Suprapubic skin (tissue), 4 donors: ENCODE measurements at regions not wholly inside any gene's neighbourhood (a gene's known extent, or its start where the extent isn't known, plus 50 kb on each side); places are given as distances from the start of the nearest gene placed in this dataset.
"Not testable (repeated sequence)": the region's sequence is repeated elsewhere in the genome, so short reads cannot be mapped to it uniquely, and the experiment has no call there.

Experiments used
- EP300 ChIP-seq: sonication (generic); formaldehyde crosslinking; IDR thresholded peaks from one replicate; pipeline ENCODE4 v1.6.1; 2017; ENCODE audit warnings: antibody characterized with exemption
- POLR2A ChIP-seq, 2 donors: fragments of 450-650 bp; IDR thresholded peaks; one replicate each; pipeline ENCODE4 v1.6.1; 2017; ENCODE audit warnings: antibody characterized with exemption in 2 of 2, mild to moderate bottlenecking in 2 of 2, moderate library complexity in 2 of 2
- POLR2AphosphoS5 ChIP-seq, 3 donors: sonication (generic); formaldehyde crosslinking; IDR thresholded peaks; one replicate each; pipeline ENCODE4 v1.6.1; 2017; ENCODE audit warnings: antibody characterized with exemption in 3 of 3
- TF ChIP-seq, protein P1 (sequence below), 2 donors: fragments of 200-600 bp in 1 of 2; fragments of 450-650 bp in 1 of 2; sonication (generic) in 1 of 2; IDR thresholded peaks; one replicate each; pipeline ENCODE4 v1.5.1; 2016 to 2019; ENCODE audit warnings: antibody characterized with exemption in 2 of 2, mild to moderate bottlenecking in 1 of 2, moderate library complexity in 1 of 2

DNA sequence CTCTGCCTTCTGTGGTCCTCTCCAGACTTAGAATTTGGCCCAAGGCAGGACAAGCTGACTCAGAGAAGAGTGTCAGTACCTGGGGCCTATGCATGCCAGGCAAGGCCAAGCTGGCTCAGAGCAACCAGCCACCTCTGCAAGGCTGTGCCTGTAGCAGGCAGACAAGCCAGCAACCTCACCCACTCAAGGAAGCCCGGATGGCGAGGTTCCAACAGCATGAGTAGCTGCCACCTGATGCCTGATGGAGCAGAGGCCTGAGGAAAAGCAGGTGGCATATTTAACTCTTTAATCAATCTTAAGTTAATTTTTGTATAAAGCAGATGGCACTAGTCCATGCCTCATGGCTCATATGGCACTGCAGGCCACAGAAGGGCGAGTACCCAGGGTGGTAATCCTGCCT, 3595.8 kb upstream of the OR11H1 start:
- not testable (repeated sequence) for TF ChIP-seq POLR2AphosphoS5 (IDR thresholded peaks at IDR 0.05); POLR2A (IDR thresholded peaks at IDR 0.05); EP300
- TF ChIP-seq, protein P1, sequence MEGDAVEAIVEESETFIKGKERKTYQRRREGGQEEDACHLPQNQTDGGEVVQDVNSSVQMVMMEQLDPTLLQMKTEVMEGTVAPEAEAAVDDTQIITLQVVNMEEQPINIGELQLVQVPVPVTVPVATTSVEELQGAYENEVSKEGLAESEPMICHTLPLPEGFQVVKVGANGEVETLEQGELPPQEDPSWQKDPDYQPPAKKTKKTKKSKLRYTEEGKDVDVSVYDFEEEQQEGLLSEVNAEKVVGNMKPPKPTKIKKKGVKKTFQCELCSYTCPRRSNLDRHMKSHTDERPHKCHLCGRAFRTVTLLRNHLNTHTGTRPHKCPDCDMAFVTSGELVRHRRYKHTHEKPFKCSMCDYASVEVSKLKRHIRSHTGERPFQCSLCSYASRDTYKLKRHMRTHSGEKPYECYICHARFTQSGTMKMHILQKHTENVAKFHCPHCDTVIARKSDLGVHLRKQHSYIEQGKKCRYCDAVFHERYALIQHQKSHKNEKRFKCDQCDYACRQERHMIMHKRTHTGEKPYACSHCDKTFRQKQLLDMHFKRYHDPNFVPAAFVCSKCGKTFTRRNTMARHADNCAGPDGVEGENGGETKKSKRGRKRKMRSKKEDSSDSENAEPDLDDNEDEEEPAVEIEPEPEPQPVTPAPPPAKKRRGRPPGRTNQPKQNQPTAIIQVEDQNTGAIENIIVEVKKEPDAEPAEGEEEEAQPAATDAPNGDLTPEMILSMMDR (IDR thresholded peaks at IDR 0.05) = not testable (repeated sequence)
